Pancreas (tissue), 10 donors: ENCODE measurements at regions not wholly inside any gene's neighbourhood (a gene's known extent, or its start where the extent isn't known, plus 50 kb on each side); places are given as distances from the start of the nearest gene placed in this dataset.

Source experiments
- ATAC-seq, 4 donors: fragments of 200-7000 bp; cut with Tn5 transposase; one replicate each; pipeline versions ENCODE4 v1.8.0 to v1.9.1; 2020; ENCODE audit warnings: mild to moderate bottlenecking in 4 of 4, moderate library complexity in 4 of 4
- DNase-seq, 6 donors: peaks; one replicate each; pipeline ENCODE4 v3.0.0-alpha.2; 2020
- FAIRE-seq: peaks from 2 replicates; lab custom pipeline; 2012; peaks lifted over from hg19 to GRCh38; lab: Jason Lieb, UNC
- H3K27ac ChIP-seq, 4 donors: fragments of 200-600 bp; sonication (generic); 1 replicate in 3 of 4; 2 replicates in 1 of 4; pipeline versions ENCODE4 v1.5.0 to v1.8.0; 2020
- H3K27me3 ChIP-seq, 4 donors: fragments of 200-600 bp; one replicate each; pipeline ENCODE4 v1.8.0; 2021
- H3K36me3 ChIP-seq, 3 donors: fragments of 200-600 bp; sonication (generic) in 1 of 3; one replicate each; pipeline versions ENCODE4 v1.5.0 to v1.8.0; 2020 to 2021
- H3K4me1 ChIP-seq, 3 donors: fragments of 200-600 bp; one replicate each; pipeline ENCODE4 v1.8.0; 2021
- H3K4me3 ChIP-seq, 4 donors: fragments of 200-600 bp; sonication (generic) in 2 of 4; one replicate each; pipeline versions ENCODE4 v1.5.0 to v1.8.0; 2020 to 2021
- H3K9me3 ChIP-seq, 4 donors: fragments of 200-600 bp; one replicate each; pipeline ENCODE4 v1.8.0; 2021
- WGBS, 2 donors: extraction: QIAGEN DNeasy Blood & Tissue Kit; methylation state at CpG; one replicate each; pipeline ENCODE4 v1.1.7; 2013; 5-methylcytosine and 5-hydroxymethylcytosine counted together
- intact Hi-C, 3 donors: fragments of 100-400 bp; cut with DNase I; formaldehyde crosslinking; loops; one replicate each; pipeline versions ENCODE4 v1.11.1 to v1.14.2; 2022
- TF ChIP-seq, protein P1 (sequence below), 4 donors: fragments of 200-600 bp; sonication (generic) in 3 of 4; IDR thresholded peaks; one replicate each; pipeline versions ENCODE4 v1.5.0 to v1.8.0; 2021; ENCODE audit warnings: antibody characterized with exemption in 4 of 4
- donor health status: healthy with polysubstance abuse.
- donor health status: DM: no; HTN: no; CAD: no; lungs with moderate emphysema.
- donor health status: DM: no; HTN: no; CAD: no.
- donor health status: control.
- donor health status: control.
- donor health status: Bipolar disorder and iron deficiency.
- donor health status: DM: yes; HTN: yes; CAD: no.
- donor health status: DM: no; HTN: no; CAD: no.
- donor health status: DM: no; HTN: no; CAD: no.
- donor health status: DM: yes; HTN: yes; CAD: no.

DNA sequence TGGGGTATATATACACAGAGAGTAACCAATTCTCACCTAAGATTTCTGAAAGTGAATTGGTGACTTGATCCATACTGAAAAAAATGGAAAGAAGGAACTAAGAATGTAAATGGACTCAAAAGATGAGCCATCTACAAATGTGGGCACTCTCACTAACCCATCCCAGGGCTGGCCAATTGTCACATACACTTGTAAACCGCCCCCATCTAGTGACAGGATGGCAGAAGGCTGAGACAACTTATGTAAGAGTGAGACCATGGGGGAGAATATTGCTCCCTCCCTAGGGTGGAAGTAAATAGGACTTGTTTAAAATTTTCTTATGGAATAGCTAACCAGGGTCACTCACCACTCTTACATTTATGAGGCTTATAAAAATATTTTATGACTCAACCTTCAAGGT is 377.1 kb upstream of the ISX start:
- Histone ChIP-seq H3K4me1 (no peaks in the 10 kb centered on the region), H3K27me3 (no peaks in the 10 kb centered on the region), H3K27ac (no peak overlapping the region), H3K36me3 (no peaks in the 10 kb centered on the region), H3K9me3 (no peaks in the 10 kb centered on the region), H3K4me3 (no peak overlapping the region)
- TF ChIP-seq, protein P1, sequence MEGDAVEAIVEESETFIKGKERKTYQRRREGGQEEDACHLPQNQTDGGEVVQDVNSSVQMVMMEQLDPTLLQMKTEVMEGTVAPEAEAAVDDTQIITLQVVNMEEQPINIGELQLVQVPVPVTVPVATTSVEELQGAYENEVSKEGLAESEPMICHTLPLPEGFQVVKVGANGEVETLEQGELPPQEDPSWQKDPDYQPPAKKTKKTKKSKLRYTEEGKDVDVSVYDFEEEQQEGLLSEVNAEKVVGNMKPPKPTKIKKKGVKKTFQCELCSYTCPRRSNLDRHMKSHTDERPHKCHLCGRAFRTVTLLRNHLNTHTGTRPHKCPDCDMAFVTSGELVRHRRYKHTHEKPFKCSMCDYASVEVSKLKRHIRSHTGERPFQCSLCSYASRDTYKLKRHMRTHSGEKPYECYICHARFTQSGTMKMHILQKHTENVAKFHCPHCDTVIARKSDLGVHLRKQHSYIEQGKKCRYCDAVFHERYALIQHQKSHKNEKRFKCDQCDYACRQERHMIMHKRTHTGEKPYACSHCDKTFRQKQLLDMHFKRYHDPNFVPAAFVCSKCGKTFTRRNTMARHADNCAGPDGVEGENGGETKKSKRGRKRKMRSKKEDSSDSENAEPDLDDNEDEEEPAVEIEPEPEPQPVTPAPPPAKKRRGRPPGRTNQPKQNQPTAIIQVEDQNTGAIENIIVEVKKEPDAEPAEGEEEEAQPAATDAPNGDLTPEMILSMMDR (IDR thresholded peaks at IDR 0.05), result no peak
- WGBS, 2 donors, result 48 to 56% methylated on average over 1 of the region's 1 CpG
- DNase-seq (no peak), ATAC-seq (no peak), FAIRE-seq (no peak)
- intact Hi-C loops, result no loop called here

DNA sequence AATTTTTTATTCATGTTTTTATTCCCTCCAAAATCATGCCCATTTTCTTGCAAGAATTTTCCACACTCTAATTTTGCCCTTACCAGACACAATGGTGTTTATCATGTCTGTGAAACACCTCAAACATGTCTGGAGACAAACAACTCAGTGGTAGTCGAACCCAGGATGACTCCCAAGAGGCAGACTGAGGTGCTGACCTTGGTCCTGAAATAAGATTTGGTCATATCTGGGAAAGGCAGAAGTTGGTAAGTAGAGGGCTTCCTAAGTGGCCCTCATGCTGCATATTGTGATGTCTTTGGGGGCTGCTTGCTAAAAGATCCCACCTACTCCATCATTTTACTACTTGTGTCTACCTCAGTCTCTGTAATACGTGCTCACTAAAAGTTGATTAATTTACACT is 369.4 kb upstream of the ISX start:
- Histone ChIP-seq H3K4me3 (no peak overlapping the region), H3K36me3 (no peaks in the 10 kb centered on the region), H3K27ac (no peak overlapping the region), H3K27me3 (no peaks in the 10 kb centered on the region), H3K4me1 (no peaks in the 10 kb centered on the region), H3K9me3 (no peaks in the 10 kb centered on the region)
- FAIRE-seq (no peak), DNase-seq (no peak), ATAC-seq (no peak)
- TF ChIP-seq, protein P1 (IDR thresholded peaks at IDR 0.05), result no peak
- intact Hi-C loops, result no loop called here
- WGBS, 2 donors, result 6 to 9% methylated on average over 2 of the region's 2 CpGs

DNA sequence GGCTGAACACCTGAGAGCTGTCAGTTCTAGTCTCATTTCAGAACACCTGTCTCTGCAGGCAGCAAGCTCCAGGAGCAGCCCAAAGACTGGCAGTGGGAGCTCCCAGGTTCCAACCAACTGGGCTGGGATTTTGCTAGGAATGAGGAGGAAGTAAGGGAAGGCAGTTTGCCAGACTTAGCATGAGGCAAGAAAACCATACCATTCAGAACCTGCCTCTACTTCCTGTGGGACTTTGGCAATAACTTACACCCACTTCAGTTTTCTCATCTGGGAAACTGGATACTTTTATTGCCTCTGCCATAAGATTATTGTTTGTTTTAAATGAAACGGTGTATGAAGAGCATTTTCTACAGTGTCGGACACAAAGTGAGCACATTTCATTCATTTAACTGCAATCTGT is 363.7 kb upstream of the ISX start:
- TF ChIP-seq, protein P1 (IDR thresholded peaks at IDR 0.05), result no peak
- Histone ChIP-seq H3K9me3 (no peaks in the 10 kb centered on the region), H3K27ac (no peak overlapping the region), H3K4me1 (no peaks in the 10 kb centered on the region), H3K36me3 (no peaks in the 10 kb centered on the region), H3K4me3 (no peak overlapping the region), H3K27me3 (no peaks in the 10 kb centered on the region)
- DNase-seq (no peak), FAIRE-seq (no peak), ATAC-seq (no peak)
- intact Hi-C loops, result no loop called here
- 53 to 82% methylated on average over 2 of the region's 2 CpGs for WGBS, 2 donors

DNA sequence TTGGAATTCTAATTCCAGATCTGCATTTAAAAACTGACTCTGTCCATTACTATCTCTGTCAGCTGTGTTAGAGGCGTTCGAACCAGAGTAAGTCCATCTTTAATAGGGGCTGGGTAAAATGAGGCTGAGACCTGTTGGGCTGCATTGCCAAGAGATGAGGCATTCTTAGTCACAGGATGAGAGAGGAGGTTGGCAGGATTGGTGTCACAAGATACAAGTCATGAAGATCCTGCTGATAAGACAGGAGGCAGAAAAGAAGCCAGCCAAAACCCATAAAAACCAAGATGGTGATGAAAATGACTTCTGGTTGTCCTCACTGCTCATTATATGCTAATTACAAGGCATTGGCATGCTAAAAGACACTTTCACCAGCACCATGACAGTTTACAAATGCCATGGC is 356.3 kb upstream of the ISX start:
- Histone ChIP-seq H3K9me3 (no peaks in the 10 kb centered on the region), H3K4me1 (no peaks in the 10 kb centered on the region), H3K27me3 (peaks cover 0 to 4% (median 0%) of the 10 kb centered on the region in 4 donors), H3K36me3 (no peaks in the 10 kb centered on the region), H3K4me3 (no peak overlapping the region), H3K27ac (no peak overlapping the region)
- ATAC-seq, result no peak
- TF ChIP-seq, protein P1 (IDR thresholded peaks at IDR 0.05), result no peak
- WGBS, 2 donors, result 64 to 72% methylated on average over 2 of the region's 2 CpGs
- intact Hi-C loops, result no loop called here
- no peak for FAIRE-seq
- no peak for DNase-seq

DNA sequence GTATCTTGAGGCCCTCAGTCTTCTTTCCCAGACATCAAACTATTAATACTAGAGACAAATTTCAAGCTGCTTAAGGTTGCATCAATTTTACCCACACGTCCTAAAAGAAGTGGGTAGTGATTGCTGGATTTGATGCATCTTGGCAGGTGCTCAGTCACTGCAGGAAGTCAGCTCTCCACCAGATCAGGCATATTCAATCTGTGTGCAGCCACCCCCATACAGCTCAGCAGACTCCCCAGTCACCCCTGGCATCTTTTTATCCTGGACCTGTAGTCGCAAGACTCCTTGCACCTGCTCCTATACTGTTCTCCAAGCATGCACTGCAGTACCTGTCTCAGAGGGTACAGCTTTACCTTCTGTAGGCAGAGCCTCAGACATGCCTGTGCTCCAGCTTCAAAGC is 343.1 kb upstream of the ISX start:
- no peak for FAIRE-seq
- WGBS, 2 donors, result 38 to 50% methylated on average over 2 of the region's 2 CpGs
- no peaks in the 10 kb centered on the region for H3K9me3 ChIP-seq
- intact Hi-C loops, result no loop called here
- H3K36me3 ChIP-seq, result no peaks in the 10 kb centered on the region
- no peak overlapping the region for H3K4me3 ChIP-seq
- DNase-seq, result no peak
- TF ChIP-seq, protein P1 (IDR thresholded peaks at IDR 0.05), result no peak
- no peak overlapping the region for H3K27ac ChIP-seq
- H3K4me1 ChIP-seq, result no peaks in the 10 kb centered on the region
- no peak for ATAC-seq
- no peaks in the 10 kb centered on the region for H3K27me3 ChIP-seq
